Non-pigmented ciliary epithelial cell (primary cell): ENCODE measurements at regions not wholly inside any gene's neighbourhood (a gene's known extent, or its start where the extent isn't known, plus 50 kb on each side); places are given as distances from the start of the nearest gene placed in this dataset.

Experiments used
- DNase-seq: peaks from one replicate; pipeline ENCODE4 v3.0.0-alpha.2; 2010; ENCODE audit warnings: low read depth

GRCh38 chr3:193874997-193875593 is 260.9 kb upstream of the HES1 start:
- DNase-seq: no peak

- DNase-seq: no peak
These were observed 260.2 kb upstream of the HES1 start for GRCh38 chr3:193875601-193876321.

- DNase-seq: no peak
These were observed 256.7 kb upstream of the HES1 start for GRCh38 chr3:193879099-193879863.

- no peak for DNase-seq
These were observed 256.1 kb upstream of the HES1 start for GRCh38 chr3:193879864-193880242.

- DNase-seq: no peak
These were observed 253.9 kb upstream of the HES1 start for GRCh38 chr3:193882091-193882490.

- DNase-seq: no peak
These were observed 252.4 kb upstream of the HES1 start for GRCh38 chr3:193883551-193883950.

- DNase-seq: no peak
These were observed 251.9 kb upstream of the HES1 start for GRCh38 chr3:193884027-193884426.

GRCh38 chr3:193884652-193885051 is 251.3 kb upstream of the HES1 start:
- no peak for DNase-seq

GRCh38 chr3:193885832-193886231 is 250.1 kb upstream of the HES1 start:
- no peak for DNase-seq

- no peak for DNase-seq
These were observed 245.7 kb upstream of the HES1 start for GRCh38 chr3:193890016-193890897.

GRCh38 chr3:193894121-193894863 is 241.7 kb upstream of the HES1 start:
- DNase-seq: no peak

GRCh38 chr3:193895409-193895808 is 240.5 kb upstream of the HES1 start:
- DNase-seq: no peak

GRCh38 chr3:193896419-193896818 is 239.5 kb upstream of the HES1 start:
- DNase-seq: no peak

- no peak for DNase-seq
These were observed 238.7 kb upstream of the HES1 start for GRCh38 chr3:193897288-193897687.

- no peak for DNase-seq
These were observed 238.2 kb upstream of the HES1 start for GRCh38 chr3:193897731-193898180.

- no peak for DNase-seq
These were observed 236.9 kb upstream of the HES1 start for GRCh38 chr3:193899001-193899400.

- DNase-seq: no peak
These were observed 234.9 kb upstream of the HES1 start for GRCh38 chr3:193901007-193901406.

GRCh38 chr3:193902607-193903511 is 233.1 kb upstream of the HES1 start:
- DNase-seq: no peak

GRCh38 chr3:193903512-193903817 is 232.5 kb upstream of the HES1 start:
- no peak for DNase-seq

- DNase-seq: no peak
These were observed 232.0 kb upstream of the HES1 start for GRCh38 chr3:193903966-193904365.
